NCI-H2081 treated with DMSO at 0.1 percent for 48 hours (cell line): ENCODE measurements at regions not wholly inside any gene's neighbourhood (a gene's known extent, or its start where the extent isn't known, plus 50 kb on each side); places are given as distances from the start of the nearest gene placed in this dataset.
"Not testable (repeated sequence)": the region's sequence is repeated elsewhere in the genome, so short reads cannot be mapped to it uniquely, and the experiment has no call there.

Source experiments
- DNase-seq: peaks from one replicate; lab custom pipeline; 2025; lab: John Stamatoyannopoulos, UW

DNA sequence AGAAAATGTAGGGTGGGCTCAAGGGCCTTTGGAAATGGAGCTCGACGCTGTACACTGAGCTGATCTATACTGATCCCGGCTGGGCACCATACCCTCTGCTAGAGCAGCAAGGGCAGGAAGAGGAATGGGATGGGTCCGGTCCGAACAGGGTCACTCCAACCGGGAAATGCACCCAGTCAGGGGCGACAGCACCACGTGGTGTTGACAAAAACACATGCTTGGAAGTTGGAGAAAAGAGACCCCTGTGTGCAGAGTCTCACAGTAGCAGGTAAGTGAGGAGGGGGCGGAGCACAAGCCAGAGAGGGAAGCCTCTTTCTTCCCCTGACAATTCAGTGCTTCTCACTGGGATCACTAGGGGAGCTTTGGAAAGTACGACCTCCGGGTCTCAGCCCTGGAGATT lies 84.1 kb upstream of the ASB18 start:
- no peak for DNase-seq

DNA sequence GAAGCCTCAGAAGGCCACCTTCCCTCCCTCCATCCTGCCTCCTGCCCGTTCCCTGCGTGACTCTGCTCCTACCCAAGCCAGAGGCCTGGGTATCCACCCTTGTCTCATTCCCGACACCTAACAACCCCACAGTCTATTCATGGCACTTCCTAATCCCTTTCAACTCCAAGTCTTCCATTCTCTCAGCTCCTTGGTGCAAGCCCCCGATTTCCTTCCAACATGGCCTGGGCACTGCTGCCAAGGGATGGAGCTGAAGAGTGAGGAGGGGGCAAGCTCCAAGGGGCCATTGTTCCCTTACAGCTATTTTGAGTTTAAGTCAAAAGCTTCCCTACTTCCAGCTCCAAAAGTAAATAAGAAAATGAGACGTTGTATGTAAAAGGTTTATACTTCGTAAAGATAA lies 84.8 kb upstream of the ASB18 start:
- no peak for DNase-seq

DNA sequence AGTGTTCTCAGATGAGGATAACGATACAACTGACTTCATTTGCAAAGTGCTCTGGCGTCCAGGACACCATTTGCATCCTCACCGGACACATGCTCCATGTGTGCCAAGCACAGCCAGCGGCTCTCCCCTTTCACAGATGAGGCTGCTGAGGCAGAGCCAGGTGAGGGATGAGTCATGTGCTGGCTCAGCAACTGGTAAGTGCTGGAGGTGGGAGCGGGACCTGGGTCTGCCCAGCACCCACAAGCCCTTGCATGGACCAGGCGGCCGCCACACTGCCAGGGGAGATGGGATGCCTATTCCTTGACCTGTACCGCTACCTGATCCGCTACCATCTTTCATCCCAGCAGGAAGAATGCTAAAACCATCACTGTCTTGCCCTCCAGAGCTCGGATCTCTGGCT lies 86.2 kb upstream of the ASB18 start:
- DNase-seq = no peak

DNA sequence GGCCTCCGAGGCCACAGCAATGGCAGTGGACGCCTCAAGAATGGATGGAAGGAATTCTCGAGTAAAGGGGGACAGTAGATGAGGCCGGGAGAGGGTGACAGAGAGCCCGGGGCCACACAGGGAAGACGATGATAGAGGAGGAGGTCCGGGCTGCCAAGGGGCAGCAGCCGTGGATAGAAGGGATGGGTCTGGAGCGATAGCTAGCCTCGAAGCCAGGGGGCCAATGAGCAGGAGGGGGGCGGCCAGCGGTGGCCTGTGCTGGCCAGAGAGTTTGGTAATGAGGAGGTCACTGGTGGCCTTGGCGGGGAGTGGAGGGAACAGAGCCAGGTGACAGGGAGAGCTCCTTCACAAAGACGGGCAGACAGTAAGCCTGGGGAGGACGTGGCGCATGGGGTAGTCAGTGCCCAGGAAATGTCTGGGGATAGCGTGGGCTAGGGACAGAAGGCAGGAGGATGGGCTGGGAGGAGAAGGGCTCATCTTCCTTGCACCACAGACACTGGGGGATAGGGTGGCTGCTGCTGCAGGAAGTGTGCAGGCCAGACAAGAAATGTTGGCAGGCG lies 87.8 kb upstream of the ASB18 start:
- DNase-seq = no peak

DNA sequence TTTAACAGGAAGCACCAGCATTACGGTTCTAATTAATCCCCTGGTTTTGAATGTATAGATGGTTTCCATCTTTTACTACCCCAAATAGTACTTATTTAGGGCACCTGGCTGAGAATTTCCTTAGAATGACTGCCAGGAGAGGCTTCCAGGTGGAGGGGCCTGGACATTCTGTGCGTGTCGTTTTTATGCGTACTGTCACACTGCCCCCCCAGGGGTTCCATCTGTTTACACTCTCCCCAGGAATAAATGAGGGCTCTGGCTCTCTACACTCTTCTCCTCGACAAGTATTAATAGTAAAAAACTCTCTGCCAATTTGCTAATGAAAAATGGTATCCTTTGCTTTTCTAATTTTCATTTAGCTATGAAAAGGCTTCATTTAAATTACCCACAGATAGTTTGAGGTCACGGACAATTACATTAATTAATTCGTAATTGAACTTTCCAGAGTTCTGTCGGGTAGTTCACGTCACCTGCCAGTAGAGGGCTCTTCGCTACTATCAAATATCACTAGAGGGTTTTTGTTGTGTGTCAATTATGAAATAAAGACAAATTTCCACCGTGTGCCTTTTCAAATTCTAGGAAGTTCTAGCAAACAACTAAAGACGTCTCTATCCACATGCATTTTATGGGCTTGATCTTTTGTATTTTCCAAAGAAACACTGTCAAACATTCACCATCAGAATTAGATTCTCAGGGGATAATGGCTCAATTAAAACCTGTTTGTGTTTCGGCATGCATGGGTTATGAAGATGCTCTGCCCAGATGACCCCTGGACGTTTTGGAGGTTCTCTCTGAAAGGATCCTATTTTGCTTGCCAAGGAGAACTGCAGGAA lies 88.8 kb upstream of the ASB18 start:
- DNase-seq = no peak

DNA sequence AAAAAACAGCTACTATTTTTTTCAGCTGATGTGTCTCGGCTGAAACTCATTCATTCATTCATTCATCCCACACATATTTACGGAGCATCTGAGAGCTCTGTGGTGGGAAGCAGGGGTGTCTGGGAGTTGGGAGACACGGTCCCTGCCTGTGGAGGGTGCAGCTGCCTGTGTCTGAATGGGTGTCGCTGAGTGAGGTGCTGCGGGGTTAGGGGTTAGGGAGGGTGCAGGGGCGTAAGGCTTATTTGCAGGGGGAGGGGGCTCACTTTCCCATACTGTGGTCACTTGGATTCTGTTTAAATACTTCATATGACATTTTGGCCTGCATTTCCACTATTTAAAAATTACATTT lies 89.4 kb upstream of the ASB18 start:
- no peak for DNase-seq

DNA sequence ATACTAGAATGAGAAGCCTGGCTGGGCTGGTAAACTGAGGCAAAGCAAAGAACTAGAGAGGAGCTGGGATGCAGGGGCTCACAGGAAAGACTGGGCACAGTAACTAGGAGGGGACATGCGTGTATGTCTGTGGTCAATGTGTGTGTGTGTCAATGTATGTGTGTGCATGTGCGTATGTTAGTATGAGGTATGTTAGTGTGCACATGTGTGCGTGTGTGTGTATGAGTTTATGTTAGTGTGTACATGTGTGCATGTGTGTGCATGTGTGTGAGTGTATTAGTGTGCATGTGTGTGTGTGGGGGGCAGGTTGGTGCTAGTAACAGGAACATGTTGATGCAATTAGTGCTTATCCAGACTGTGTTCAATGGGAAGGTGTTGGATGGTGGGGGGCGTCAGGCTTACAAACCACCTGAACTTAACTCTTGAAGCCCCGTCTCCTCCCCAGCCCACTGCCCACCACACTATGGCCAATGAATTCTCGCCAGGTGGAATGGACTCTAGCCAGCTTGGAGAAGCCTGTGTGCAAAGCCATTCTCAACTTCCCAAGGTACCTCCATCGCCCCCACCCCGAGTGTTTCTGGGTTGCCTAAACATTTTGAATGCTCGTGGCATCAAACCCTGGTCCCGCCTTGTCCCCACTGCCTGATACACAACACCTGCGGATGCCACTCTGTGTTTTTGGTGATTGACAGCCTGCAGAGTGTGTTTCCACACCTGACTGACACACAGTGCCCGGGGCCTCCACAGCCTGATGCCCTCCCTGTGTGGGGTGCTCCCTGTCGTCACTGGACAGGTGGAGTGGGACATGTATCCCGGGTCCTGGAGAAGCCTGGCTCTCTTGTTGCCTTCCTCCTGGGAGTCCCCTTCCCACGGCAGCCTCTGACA lies 90.1 kb upstream of the ASB18 start:
- DNase-seq = no peak

DNA sequence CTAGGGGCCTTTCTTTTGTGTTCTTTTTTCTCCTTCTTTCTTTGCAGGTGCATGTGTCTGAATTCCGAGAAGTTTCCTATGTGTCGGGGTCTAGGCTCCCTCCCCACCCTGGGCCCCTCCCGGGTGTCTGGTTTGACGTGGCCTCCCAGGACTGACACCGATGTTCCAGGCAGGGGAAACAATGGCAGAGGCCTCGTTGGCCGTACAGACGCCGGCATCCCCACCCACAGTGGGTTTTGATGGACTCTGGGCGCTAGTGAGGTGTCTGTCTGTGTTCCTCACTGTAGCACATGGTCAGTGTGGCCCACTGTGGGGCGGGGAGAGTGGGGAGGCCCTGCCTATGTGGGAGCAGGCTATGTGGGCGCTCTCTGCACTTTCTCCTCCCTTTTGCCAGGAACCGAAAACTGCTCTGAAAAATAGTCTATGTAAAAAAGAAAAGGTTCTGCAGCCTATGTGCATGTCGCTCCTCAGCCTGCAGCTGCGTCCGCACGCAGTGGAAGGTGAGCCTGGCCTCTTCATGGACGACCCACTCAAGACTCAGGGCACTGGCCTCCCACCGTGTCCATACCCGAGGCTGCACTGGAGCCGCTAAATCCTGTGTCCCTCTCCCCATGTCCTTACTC lies 90.9 kb upstream of the ASB18 start:
- no peak for DNase-seq

DNA sequence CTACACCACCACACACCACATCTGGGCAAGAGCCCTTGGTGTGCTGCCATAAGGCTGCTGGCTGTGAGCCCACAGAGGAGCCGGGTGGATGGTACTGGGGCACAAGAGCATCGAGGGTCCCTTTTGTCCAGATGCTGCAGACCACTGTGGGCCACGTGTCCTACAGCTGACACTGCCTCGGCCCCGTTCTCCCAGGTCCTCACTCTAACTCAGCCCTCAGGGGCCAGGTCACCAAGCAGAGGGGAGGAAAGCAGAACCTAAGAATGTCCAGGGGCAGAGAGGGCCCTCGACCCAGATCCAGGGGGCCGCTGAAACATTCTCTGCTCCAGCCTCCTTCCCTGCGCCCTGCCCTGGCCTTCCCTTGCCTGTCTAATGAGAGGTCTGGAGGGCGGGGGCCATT lies 91.7 kb upstream of the ASB18 start:
- no peak for DNase-seq

DNA sequence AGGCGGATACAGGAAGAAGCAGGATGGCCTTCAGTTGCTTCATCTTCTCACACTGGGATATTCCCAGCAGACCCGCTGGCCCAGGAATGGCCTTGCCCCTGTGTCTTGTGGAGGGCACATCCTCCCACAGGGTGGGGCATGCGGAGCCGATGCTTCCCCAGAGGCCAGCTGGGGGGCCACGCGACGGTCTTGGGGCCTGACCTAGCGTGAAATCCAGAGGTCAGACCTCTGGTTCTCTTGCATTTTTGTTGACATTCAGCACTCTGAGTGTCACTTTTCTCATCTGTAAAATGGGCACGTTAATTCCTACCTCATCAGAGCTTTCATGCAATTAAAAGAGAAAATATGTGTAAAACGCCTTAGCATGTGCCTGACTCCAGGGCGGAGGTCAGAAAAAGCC lies 92.1 kb upstream of the ASB18 start:
- DNase-seq = not testable (repeated sequence)

DNA sequence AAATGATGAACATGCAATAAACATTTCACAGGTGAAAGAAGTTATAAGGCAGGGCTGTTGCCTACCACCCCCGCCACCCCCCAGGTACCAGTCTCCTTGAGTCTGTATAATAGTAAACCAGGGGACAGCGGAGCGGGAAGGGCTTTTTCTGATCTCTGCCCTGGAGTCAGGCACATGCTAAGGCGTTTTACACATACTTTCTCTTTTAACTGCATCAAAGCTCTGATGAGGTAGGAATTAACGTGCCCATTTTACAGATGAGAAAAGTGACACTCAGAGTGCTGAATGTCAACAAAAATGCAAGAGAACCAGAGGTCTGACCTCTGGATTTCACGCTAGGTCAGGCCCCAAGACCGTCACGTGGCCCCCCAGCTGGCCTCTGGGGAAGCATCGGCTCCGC lies 94.3 kb upstream of the ASB18 start:
- not testable (repeated sequence) for DNase-seq

DNA sequence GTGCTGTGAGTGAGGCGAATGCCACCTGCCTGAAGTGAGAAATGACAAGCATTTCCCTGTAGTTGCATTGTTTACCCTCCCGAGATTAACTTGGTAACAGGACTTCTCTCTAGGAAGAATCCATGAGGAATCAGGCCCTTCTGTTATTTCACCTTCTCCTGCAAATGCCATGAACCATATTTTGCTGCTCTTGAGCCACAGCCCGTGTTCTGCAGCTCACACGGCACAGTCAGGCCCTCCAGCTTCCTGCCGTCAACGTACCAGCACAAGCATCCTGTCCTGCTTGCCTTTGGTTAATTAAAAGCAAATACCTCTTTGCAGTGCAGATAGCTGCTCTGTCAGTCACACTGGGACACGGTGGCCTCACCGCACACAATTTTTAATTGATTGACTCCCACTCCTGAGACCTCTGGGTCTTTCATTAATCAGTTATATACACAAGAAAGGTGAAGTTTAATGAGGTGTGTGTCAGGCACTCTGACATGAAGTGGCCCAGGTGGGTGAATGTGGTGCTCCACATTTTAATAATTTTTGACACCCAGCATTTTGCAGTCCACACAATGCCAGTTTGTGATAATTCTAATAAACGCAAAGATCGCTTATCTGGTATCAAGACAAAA lies 95.3 kb upstream of the ASB18 start:
- no peak for DNase-seq

DNA sequence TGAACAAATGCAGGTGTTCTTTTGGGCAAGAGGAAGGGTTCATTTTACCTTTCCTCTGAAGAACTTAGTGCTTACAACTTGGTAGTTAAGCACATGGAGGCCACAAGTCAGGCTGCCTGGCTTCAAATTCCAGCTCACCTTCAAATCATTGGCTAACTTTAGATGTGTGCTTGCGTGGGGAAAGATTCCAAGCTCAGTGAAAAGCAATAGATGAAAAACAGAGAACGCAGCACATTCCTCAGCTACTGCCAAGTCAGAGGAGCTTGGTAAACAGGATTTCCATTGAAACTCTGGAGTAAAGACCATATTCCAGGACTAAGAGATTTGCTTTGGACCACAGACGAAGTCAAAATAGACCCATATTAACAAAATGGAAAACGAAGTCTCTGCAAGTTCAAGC lies 96.3 kb upstream of the ASB18 start:
- no peak for DNase-seq

DNA sequence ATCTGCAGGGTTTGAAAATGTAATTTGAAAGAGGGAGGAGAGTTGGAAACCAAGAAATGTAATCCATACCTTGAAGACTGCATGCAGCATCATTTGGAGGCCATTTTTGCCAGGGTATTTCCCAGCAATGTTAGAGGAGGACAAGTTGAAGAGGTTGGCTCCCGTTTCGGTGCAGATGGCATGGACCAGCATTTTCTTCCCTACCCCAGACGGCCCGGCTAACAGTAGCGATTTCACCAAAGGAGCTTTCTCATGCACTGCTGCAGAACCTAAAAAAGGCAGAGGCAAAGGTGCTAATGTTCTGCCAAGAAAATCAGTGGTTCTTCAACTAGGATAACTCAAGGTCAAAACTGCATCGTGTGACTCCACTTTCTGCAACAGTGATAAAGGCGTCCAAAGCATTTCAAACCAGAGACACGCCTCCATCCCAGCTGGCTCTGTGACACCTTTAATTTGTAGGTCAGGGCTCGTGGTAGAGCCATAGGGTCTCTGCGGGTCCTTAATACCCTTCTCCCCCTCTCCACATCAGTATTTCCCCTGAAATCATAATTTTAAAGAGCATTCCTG lies 99.6 kb upstream of the ASB18 start:
- no peak for DNase-seq

DNA sequence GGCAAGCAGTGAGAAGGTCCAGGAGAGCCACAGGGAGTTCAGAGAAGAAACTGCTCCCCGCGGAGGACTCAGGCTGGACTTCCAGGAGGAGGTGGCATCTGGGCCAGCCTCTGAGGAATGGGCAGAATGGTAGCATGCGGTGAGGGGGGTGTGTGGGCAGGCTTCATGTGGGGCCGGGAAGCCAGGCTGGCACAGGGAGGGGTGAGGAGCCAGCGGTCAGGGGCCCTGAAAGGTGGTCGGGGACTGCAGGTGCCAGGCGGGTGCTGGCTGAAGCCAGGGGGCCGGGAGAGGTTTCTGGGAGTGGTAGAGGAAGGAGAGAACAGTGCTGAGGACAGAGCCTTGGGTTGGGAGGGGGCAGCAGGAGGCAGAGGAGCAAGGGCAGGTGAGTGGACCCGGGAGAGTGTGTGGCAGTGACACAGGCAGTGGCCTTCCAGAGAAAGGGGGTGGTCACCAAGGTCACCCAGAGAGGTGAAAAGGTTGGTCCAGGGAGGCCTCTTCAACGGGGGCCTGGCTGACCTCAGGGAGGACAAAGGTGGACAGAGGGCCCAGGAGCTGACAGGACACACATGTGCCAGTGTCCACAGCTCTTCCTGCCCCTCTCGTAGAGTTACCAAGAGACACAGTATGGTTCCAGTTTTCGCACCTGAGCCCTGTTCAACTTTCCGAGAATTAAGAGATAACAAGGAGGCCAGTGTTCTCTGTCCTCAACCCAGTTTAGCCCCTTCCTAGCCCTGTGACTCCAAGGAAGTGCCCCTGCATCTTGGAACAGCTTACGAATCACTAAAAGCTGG lies 101.2 kb upstream of the ASB18 start:
- DNase-seq = no peak

DNA sequence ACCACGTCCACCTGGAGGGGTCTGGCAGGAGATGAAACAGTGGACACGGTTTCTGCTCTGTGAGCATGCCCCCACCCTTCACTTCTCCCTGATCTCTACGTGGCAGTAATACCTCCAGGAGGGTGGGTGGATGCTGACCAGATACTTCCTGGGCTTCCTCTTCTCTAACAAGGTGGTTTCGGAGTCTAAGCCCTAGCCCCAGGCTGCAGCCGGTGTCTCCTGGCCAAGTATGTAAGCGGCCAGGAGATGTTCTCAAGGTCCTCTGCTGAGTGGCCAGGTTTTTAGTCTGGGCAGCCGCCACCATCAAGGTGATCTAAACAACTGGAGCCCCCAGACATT lies 101.8 kb upstream of the ASB18 start:
- no peak for DNase-seq

DNA sequence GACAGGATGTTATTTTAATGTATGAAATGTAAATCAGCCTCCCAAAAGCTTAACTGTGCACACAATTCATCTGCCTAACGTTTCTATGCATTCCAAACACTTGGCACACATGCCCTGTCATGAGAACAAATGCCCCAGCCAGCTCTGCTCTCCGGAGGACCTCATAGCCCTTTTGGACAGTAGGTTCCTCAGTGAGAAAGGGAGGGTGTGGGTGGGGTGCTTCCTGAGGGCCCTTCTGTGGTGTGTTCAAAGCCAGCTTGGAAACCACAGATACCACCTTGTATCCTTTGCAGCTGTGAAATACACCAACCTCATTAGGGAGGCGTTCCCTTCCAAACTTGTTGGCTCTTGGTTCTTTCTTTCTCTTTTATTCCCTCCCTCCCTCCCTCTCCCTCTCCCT lies 102.2 kb upstream of the ASB18 start:
- no peak for DNase-seq

DNA sequence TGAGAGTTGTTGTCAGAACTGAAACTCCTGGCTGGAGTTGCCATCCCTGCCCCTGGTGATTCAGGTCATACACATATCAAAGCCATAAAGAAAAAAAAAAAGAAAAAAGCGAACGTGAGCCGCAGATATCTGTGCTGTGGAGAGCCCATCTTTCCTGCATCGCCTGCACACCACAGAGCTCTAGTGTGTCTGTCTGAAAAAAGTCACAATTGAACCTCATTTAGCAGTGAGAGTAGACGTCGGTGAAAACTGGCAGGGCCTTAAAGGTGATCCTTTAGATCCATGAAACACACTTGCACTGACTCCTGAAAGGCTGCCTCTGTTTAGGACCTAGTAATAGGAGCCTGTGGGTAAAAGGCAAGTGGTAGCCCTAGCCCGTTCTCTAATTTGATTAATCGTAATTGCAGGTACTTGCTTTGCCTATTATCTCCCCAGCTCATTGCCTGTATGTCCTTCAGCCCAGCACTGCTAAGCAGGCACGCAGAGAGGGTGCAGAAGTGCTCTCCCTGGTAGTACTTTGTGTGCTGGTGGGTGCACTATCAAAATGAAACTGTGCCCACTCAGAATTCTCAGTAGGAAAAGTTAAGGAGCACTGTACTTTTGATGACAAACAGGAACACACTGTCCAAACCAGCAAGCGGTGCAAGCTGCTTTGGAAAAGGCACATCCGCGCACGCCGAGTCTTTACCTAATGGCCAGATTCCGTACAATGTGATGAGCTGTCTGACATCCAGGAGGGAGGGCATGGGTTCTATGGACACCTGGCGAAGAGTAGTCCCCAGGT lies 103.5 kb upstream of the ASB18 start:
- DNase-seq = no peak

DNA sequence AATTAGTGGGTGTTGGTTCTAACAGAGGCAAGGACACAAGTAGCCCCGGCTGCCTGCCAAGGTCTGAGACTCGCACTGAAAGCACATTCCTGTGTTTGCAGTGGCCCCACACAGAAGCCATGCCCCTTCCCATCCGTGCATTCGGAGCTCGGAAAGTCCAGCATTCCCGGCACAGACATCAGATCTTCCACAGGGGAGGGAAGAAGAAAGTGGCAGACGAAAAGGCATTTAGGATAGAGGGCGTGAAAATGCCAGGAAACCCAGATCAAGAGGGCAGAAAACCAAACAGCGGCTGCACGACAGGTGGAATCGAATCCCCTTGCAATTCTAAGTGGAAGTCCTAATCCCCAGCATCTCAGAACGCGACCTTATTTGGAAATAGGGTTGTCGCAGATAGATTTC lies 105.5 kb upstream of the ASB18 start:
- DNase-seq = no peak

DNA sequence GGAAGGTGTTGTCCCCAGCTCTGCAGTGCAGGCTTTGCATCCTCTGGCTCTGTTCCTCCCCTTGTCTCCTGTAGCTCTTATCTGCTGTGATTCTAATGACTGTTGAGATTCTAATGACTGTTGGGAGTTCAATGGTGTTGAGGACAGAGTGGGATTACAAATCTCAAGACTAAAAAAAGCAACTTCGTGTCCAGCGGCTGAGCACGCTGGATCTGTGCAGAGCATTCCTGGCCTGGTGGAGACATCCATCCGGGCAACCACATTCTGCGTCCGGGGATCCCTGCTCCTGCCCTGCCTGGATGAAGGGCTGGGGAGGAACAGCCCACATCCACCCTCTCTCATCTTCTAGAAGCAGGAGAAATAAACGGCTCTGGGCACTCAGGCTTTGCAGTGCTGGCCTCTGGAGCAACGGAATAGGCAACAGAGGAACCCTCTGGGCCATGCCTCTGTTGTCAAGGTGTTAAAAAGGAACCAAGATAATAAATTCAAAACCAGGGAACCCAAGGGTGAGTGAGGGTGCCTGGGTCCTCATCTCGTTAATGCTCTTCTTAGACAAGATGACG lies 106.7 kb upstream of the ASB18 start:
- DNase-seq = no peak
